GM19240 (cell line): ENCODE measurements at regions not wholly inside any gene's neighbourhood (a gene's known extent, or its start where the extent isn't known, plus 50 kb on each side); places are given as distances from the start of the nearest gene placed in this dataset.
"Not testable (repeated sequence)": the region's sequence is repeated elsewhere in the genome, so short reads cannot be mapped to it uniquely, and the experiment has no call there.

Experiments
- DNase-seq: peaks from one replicate; pipeline ENCODE4 v3.0.0; 2011; ENCODE audit warnings: low spot score; ENCODE audit not compliant: insufficient read length

DNA sequence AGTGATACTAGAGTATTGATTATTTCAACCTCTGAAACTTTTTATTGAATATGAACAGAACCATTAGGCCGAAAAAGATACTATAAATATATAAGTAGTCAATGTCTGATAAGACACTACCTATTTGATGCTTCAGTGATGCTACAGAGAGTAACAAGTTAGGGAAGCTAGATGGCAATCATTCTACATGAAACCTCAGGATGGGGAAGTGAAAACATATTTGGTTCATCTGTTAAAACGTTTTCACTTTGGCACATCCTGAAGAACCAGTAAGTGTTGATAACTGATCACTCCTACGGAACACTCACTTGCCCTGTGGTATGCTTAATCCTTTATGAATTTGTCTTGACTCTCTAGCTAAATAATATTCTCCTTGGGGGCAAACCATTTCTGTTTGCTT lies 1064.9 kb downstream of the NXPH1 start:
- no peak for DNase-seq

DNA sequence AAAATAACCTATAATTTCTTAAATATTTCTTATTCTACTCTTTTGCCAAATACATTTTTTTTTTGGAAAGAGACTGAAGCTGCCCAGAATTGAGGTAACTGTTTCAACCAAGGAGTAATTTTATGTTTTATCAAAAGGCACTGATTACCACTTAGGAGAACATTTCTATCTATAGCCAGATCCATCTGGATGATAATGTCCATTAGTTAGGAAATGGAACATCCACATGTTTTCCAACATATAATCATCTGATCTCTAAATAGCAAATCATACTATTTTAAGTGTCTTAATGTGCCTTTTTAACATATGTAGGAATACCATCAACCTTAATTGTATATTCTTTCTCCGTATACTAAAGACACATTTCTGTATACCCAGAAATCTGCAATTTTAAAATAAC lies 1068.9 kb downstream of the NXPH1 start:
- DNase-seq = no peak

DNA sequence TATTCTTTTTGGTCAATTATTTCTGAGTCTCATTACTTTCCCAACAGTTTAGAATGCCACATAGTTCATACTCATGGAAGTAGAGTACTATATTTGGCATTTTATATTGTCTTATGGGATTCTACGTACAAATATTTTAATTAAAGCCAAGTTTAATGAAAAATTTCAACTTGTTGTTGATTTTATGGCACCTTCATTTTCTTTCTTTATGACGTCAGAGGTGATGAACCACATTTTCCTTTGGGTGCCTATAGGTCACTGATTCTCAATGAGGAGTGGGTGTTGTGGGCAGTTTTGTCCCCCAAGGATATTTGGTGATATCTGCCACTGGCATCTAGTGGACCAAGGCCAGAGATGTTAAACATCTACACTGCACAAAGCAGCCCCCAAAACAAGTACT lies 1071.3 kb downstream of the NXPH1 start:
- DNase-seq = no peak

DNA sequence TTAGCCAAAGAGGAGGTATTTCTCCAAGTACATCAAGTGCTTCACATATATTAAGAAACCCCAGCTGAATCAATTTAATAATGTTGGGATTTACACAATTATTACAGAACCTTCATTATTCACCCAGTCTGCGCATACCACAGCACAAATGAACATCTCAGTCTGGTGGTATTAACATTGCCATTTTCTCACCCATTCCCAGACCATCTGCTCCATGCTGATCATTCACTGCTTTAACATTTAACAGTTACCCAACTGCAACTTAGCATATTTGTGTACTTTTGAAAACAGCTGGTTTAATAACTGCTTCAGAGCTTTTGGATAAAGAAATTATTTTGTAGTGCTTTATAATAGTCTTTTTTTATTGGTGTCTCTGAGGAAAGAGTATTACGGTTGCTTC lies 1072.1 kb downstream of the NXPH1 start:
- no peak for DNase-seq

DNA sequence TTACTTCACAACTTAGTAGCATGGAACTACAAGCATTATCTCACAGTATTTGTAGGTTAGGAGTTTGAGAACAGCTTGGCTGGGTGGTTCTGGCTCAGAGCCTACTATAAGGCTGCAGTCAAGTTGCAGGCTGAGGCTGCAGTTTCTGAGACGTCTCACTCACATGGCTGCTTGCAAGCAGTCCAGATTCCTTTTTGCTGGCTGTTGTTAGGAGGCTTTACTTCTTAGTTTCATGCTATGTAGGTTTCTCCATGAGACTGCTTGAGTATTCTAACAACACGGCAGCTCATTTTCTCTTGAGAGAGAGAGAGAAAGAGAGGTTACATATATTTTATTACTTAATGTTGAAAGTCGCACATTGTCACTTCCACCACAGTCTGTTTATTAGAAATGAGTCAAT lies 1073.9 kb downstream of the NXPH1 start:
- no peak for DNase-seq

DNA sequence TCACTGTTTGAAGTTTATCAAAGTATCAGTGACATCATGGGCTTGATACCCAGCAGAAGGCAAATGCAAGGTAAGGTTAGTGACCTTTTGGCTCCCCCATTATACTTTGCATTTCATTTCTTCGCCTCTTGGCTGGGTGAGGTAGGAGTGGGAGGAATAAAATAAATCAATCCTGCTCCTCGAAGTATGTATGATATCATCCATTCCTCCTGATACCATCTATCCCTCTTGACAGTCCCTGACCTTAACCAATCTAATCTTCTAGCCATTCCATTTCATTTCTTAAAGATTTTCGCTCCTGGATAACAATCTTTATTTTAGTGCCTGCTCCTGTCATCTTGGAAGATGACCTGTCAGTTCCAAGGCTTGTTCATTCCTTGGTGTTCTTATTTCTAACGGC lies 1083.3 kb downstream of the NXPH1 start:
- DNase-seq = no peak

DNA sequence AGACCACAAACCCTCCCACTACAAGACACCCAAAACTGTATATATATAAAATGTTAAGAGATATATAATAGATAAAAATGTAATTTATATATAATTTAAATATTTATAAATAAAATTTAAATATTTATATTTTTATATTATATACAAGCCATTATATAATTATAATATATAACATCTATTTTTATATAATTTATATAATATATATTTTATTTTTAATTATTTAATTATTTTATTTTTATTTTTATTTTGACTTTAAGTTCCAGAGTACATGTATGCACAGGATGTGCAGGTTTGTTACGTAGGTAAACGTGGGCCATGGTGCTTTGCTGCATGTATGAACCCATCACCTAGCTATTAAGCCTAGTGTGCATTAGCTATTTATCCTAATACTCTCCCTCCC lies 1090.2 kb downstream of the NXPH1 start:
- DNase-seq = no peak

DNA sequence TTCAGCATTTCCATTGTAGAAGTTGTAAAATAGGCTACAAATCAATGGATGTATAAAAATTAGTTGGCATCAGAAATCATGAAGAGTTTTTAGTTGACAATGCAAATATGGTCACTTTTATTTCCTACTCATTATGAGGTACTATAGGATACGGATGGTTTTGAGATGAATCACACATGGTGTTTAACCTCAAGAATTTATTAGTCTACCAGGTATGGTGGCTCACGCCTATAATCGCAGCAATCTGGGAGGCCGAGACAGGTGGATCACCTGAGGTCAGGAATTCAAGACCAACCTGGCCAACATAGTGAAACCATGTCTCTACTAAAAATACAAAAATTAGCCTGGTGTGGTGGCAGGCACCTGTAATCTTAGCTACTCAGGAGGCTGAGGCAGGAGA lies 1119.0 kb downstream of the NXPH1 start:
- not testable (repeated sequence) for DNase-seq

DNA sequence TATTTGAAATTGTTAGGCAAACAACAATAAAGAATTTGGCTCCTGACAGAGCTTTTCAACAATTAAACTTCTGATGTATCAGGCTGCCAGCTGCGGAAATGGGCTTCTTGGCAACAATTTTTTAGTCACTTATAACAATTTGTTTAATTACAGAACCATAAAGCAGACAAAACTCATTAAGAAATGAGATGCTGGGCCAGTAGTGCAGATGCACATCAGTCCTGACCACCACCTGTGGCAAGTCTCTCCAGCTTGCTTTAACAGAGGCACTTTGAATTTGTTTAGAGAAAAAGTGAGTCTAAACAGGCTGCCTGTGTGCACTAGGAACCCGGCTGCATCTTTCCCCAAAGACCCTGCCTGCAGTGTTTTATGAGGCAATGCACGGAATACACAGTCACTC lies 1124.4 kb downstream of the NXPH1 start:
- DNase-seq = no peak

DNA sequence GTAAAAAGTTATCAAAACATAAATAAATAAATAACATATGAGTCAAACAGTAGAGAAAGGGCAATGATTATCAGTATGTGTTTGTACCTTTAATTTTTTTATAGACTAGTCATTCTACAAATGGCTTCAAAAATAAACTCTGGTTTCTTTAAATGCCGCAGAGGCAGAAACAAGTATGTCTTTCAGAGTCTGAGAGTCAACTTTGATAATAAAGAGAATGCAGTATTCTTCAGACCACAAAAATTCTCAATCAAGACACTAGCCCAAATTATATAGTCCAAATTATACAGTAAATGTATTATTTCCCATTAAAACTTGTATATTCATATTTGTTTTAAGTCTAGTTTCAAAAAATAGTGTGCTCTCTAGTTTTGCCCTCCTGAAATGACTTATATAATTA lies 1142.3 kb downstream of the NXPH1 start:
- no peak for DNase-seq

DNA sequence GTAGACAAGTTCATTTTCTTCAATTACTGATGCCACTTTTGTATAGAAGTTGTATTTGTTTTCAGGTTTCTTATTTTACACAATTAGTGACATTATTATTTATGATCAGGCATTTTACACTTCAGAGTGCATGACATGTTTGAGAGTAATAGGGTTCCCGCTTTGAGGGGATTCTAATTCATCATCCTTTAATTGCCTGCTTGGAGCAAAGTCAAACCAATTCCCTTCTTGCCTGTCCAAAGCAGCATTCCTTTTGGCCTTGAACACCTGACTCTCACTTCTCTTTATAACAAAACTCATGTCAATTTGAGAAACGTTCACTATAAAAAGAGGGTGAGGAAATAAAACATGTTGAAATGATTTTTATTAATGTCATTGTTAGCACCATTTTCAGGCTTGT lies 1149.4 kb downstream of the NXPH1 start:
- DNase-seq = no peak

DNA sequence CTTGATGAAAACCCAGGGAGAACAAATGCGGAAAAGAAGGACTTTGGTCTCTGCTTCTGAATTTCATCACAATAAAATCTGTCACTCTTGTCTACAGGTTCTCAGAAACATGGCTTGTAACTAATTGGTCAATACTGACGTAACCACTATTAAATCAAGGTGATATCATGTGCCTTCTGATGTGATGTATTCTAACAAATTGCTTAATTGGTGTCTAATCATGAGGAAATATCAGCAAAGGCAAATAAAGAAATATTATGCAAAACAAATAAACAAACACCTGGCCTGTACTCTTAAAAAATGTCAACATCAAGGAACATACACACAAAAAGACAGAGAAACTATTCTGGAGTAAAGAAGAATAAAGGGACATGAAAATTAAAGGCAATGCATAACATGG lies 1165.0 kb downstream of the NXPH1 start:
- DNase-seq = no peak

DNA sequence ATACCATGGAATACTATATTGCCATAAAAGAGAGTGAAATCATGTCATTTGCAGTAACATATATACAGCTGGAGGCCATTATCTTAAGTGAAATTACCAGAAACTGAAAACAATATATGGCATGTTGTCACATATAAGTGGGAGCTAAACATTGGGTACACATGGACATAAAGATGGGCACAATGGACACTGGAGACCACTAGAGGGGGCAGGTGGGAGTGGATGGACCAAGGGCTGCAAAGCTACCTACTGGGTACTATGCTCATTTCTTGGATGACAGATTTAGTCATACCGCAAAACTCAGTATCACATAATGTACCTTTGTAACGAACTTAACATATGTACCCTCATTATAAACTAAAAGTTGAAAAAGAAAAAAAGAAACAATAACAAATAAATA lies 1167.6 kb downstream of the NXPH1 start:
- DNase-seq = no peak

DNA sequence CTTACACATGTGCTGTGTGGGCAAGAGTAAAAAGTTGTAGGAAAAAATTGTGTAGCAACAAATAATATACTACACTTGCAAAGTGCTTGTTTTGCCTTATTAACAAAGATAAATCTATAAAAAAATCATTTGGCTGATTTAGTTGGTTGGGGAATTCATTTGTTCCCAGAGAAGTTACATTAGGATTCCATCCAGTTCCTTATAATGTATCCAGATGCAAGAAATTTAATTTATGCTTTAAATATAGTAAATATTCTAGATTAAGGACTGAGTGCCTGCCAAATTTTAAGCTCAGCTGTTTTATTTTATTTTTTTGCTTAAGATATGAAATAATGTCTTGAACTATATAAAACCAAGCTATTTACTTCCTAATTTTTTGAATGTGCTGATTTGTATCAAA lies 1169.9 kb downstream of the NXPH1 start:
- DNase-seq = no peak

DNA sequence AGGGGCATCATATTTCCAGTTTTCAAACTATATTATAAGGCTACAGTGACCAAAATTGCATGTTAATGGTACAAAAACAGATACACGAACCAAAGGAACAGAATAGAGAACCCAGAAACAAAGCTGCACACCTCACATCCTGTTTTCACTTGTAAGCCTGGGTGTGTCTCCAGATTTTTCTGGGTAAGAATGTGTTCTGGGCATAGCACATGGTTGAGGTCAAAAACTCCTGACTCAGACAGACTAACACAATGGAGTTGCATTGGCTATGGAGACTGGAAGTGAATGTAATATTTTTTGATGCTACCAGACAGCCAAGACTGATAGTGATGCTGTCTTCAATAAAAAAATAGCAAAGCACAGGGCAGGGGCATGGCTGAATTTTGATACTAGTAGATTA lies 1175.2 kb downstream of the NXPH1 start:
- DNase-seq = no peak

DNA sequence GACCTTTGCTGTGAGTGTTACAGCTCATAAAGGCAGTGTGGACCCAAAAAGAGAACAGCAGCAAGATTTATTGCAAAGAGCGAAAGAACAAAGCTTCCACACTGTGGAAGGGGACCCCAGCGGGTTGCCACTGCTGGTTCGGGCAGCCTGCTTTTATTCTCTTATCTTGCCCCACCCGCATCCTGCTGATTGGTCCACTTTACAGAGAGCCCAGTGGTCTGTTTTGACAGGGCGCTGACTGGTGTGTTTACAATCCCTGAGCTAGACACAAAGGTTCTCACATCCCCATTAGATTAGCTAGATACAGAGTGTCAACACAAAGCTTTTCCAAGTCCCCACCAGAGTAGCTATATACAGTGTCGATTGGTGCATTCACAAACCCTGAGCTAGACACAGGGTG lies 1187.5 kb downstream of the NXPH1 start:
- not testable (repeated sequence) for DNase-seq

DNA sequence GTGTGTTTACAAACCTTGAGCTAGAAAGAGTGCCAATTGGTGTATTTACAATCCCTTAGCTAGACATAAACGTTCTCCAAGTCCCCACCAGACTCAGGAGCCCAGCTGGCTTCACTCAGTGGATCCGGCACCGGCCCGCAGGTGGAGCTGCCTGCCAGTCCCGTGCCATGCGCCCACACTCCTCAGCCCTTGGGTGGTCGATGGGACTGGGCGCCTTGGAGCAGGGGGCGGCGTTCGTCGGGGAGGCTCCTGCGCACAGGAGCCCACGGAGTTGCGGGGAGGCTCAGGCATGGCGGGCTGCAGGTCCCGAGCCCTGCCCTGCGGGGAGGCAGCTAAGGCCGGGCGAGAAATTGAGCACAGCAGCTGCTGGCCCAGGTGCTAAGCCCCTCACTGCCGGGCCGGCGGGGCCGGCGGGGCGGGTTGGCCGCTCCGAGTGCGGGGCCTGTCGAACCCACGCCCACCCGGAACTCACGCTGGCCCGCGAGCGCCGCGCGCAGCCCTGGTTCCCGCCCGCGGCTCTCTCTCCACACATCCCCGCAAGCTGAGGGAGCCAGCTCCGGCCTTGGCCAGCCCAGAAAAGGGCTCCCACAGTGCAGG lies 1188.0 kb downstream of the NXPH1 start:
- not testable (repeated sequence) for DNase-seq

DNA sequence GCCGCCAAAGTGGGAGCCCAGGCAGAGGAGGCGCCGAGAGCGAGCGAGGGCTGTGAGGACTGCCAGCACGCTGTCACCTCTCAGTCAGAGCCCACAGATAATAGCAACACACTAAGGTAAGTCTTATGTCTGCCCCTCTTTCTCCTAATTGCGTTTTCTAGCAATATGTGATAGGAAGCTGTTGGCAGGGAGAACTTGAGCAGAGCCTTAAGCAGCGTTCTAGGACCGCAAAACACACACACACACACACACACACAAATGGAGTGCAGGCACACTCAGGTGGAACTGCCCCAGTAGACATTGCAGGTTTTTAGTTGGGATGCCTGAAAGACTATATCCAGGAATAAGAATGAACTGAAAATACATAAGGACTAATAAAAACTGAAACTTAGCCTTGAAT lies 1188.5 kb downstream of the NXPH1 start:
- DNase-seq = no peak

DNA sequence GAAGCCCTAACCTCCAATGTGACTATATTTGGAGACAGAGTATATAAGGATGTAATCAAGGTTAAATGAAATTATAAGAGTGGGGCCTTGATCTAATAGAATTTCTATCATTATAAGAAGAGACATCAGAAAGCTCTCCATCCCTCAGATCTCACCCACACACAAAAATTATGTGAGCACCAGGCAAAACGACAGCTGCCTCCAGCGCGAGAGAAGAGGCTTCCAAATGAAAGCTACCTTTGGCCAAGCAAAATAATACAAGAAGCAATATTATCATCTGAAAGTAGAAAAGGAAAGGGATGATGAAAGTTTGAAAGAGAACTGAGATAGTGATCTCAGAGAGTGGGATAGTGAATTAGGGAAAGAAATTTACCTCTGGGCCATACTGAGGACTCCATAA lies 1192.5 kb downstream of the NXPH1 start:
- no peak for DNase-seq

DNA sequence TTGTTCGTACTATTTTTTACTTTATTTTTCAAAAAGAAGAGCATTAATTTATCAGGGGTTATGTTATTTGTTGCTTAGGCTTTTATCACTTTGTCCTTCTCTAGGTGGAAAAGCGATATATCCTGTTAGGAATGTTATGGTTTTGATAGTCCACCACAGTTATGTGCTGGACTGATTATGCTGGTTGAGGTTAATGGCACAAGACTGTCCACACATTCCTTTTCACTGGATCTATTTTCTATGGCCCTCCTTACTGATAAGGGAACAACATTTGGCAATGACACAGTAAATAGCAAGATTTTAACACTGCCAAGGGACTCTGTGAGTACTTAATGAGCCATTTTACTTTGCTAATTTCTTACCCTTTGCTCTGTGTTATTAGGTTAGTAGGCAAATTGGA lies 1212.3 kb downstream of the NXPH1 start:
- no peak for DNase-seq

DNA sequence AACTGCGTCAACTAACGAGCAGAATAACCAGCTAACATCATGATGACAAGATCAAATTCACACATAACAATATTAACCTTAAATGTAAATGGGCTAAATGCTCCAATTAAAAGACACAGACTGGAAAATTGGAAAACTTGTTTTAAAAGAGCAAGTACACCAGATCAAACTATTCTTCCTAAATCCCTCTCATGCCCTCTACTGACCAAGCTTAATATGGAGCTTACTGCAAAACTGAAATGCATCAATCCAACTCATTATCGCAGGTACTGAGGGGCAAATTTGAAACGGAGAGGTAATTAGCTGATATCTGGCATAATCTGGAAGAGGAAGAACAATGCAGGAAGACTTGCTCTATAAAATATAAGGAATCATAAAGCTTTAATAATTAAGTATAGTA lies 1223.8 kb downstream of the NXPH1 start:
- no peak for DNase-seq

DNA sequence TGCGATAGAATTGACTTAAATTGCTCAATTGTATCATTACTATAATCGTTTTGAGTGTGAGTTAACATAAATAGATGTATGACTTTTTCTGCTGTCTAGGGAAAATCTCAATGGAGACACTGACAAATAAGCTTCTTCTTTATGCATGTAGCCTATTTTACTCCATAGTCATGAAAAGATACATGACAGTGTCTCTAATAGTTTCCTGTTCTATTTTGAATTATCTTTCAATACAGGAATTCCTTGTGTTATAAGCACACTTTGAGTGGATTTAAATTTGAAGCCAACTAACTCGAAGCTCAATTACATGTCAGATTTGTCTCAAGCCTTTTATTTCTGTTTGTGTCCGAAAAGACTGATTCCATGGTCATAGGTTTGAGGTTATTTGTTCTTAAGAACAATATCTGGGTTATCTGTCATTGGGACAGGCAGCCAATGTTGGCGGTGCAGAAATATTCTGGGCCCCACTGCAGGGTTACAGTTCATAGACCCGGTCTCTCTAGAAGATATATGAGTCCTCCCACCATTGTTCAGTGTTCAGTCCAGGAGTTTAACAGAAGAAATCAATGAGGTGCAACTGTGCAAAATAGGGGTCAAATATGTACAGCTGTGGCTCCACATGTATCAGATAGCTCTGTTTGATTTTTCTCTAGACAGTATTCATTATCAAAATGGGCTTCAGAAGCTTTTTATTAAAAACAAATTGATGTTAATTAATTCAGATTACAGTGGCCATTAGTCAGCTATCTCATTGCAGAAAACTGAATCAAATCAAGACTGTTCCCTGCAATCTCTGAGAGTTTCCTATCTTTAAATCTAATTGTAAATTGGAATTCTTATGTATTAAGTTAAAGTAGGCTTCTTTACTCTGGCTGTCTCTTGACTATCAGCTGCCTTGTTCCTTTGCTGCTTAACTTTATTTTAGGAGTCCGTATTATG lies 1238.8 kb downstream of the NXPH1 start:
- no peak for DNase-seq

DNA sequence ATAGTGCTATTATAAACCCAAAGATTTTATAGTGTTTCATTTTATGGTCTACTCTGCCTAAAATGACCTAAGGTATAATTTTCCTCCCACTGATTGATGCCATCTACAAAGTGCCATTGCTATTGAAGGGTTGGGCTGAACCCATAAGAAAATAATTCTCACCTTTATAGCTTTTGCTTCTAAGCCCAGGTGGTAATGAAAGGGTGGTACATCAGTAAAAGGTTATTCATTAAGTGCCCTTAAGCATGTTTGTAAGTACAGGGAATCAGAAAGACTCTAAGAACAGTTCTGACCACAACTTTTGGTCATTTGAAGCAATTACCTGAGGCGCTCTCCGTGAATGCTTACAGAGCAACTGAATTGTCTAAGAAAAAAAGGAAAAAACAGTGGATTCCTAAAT lies 1247.3 kb downstream of the NXPH1 start:
- no peak for DNase-seq
